GM12878 (cell line): ENCODE measurements at regions not wholly inside any gene's neighbourhood (a gene's known extent, or its start where the extent isn't known, plus 50 kb on each side); places are given as distances from the start of the nearest gene placed in this dataset.
"Not testable (repeated sequence)": the region's sequence is repeated elsewhere in the genome, so short reads cannot be mapped to it uniquely, and the experiment has no call there.

Source experiments
- ATAC-seq: fragments of 200-7000 bp; cut with Tn5 transposase; 3 replicates; pipeline ENCODE4 v1.9.1; 2020; ENCODE audit warnings: mild to moderate bottlenecking, moderate library complexity
- BruUV-seq: library from RNA; stranded (reverse); fragments of 400-500 nt; replicated peaks from 2 replicates; lab custom pipeline; 2021; lab: Mats Ljungman, UMichigan
- CTCF ChIA-PET: fragments of 300-600 bp; sonication (Branson Sonifier 250); formaldehyde crosslinking; extraction: SDS; loops from one replicate; lab custom pipeline; 2021; ENCODE audit warnings: inconsistent platforms; lab: Yijun Ruan, JAX
- POLR2A ChIA-PET: fragments of 350-600 bp; formaldehyde crosslinking; extraction: SDS; loops from one replicate; lab custom pipeline; 2021; ENCODE audit warnings: inconsistent platforms; lab: Charles Lee
- RAD21 ChIA-PET: fragments of 300-600 bp; sonication (Branson Sonifier 250); formaldehyde crosslinking; loops from one replicate; lab custom pipeline; 2023; ENCODE audit warnings: antibody characterized with exemption; ENCODE audit not compliant: unreplicated experiment; lab: Charles Lee
- SMC1A ChIA-PET: fragments of 300-600 bp; sonication (Branson Sonifier 250); formaldehyde crosslinking; loops from one replicate; lab custom pipeline; 2023; ENCODE audit not compliant: unreplicated experiment, uncharacterized antibody; lab: Charles Lee
- DNase-seq: peaks from one replicate; pipeline ENCODE4 v3.0.0-alpha.2; 2011; ENCODE audit warnings: low read depth, low spot score
- FAIRE-seq: peaks from 3 replicates; lab custom pipeline; 2011; peaks lifted over from hg19 to GRCh38; lab: Jason Lieb, UNC
- H2AFZ ChIP-seq: 2 replicates; pipeline ENCODE4 v1.6.0; 2011; ENCODE audit warnings: low read depth, low read length, control low read depth; ENCODE audit not compliant: control insufficient read depth
- H3K27ac ChIP-seq: 2 replicates; pipeline ENCODE4 v1.5.1; 2011; ENCODE audit warnings: control low read depth; ENCODE audit not compliant: control insufficient read depth, insufficient read depth
- H3K27me3 ChIP-seq, 2 experiments: replicated peaks in 1 of 2; 2 replicates each; pipeline versions ENCODE4 v1.6.0 to v1.6.1; 2011; ENCODE audit warnings: low read length in 1 of 2; ENCODE audit not compliant: control insufficient read depth in 2 of 2, insufficient read depth in 2 of 2
- H3K36me3 ChIP-seq, 2 experiments: 2 replicates each; pipeline ENCODE4 v1.5.1; 2011; ENCODE audit warnings: low read length in 1 of 2; ENCODE audit not compliant: control insufficient read depth in 2 of 2, insufficient read depth in 2 of 2
- H3K4me1 ChIP-seq: 2 replicates; pipeline ENCODE4 v1.6.1; 2011; ENCODE audit warnings: mild to moderate bottlenecking, low read length, moderate library complexity, mixed read lengths; ENCODE audit not compliant: control insufficient read depth, insufficient read depth
- H3K4me2 ChIP-seq: 2 replicates; pipeline ENCODE4 v1.6.0; 2011; ENCODE audit warnings: control low read depth; ENCODE audit not compliant: control insufficient read depth, insufficient read depth
- H3K4me3 ChIP-seq: fragments of 200-600 bp; sonication (generic); 2 replicates; pipeline ENCODE4 v1.5.1; 2016
- H3K79me2 ChIP-seq: 2 replicates; pipeline ENCODE4 v1.6.0; 2011; ENCODE audit warnings: low read length; ENCODE audit not compliant: control insufficient read depth, insufficient read depth
- H3K9ac ChIP-seq: 2 replicates; pipeline ENCODE4 v1.8.0; 2011; ENCODE audit warnings: low read length, control low read depth, mixed read lengths; ENCODE audit not compliant: control insufficient read depth, insufficient read depth
- H3K9me3 ChIP-seq: replicated peaks from 3 replicates; pipeline ENCODE4 v1.5.1; 2011; ENCODE audit warnings: mild to moderate bottlenecking, low read length; ENCODE audit not compliant: control insufficient read depth, insufficient read depth
- H4K20me1 ChIP-seq: 2 replicates; pipeline ENCODE4 v1.6.0; 2011; ENCODE audit not compliant: control insufficient read depth, insufficient read depth
- ASH2L ChIP-seq: fragments of 300-600, 200-600 bp; sonication (generic); IDR thresholded peaks from 2 replicates; pipeline ENCODE4 v1.6.1; 2017; ENCODE audit warnings: low read depth, mild to moderate bottlenecking, borderline replicate concordance
- KLF5 ChIP-seq: fragments of 450-650 bp; IDR thresholded peaks from 2 replicates; pipeline ENCODE4 v1.6.1; 2014; ENCODE audit warnings: mild to moderate bottlenecking; ENCODE audit not compliant: partially characterized antibody
- PAX5 ChIP-seq: IDR thresholded peaks from 2 replicates; pipeline ENCODE4 v1.6.1; 2011; ENCODE audit warnings: low read depth, low read length, borderline replicate concordance
- POLR2A ChIP-seq: IDR thresholded peaks from 2 replicates; pipeline ENCODE4 v1.6.1; 2011; ENCODE audit warnings: low read depth, mild to moderate bottlenecking, low read length
- SIN3A ChIP-seq: IDR thresholded peaks from 2 replicates; pipeline ENCODE4 v1.6.1; 2012; ENCODE audit warnings: low read depth, low read length, improper control_type of control experiment
- SREBF1 ChIP-seq: IDR thresholded peaks from 2 replicates; pipeline ENCODE4 v1.6.1; 2012; ENCODE audit warnings: mild to moderate bottlenecking, low read length
- WGBS: methylation state at CpG from one replicate; pipeline ENCODE4 v1.1.6; 2016; ENCODE audit warnings: low lambda C conversion rate; ENCODE audit not compliant: insufficient replicate concordance, insufficient coverage; ENCODE audit errors: missing lambda C conversion rate; 5-methylcytosine and 5-hydroxymethylcytosine counted together
- in situ Hi-C: fragments of 300-500 bp; cut with MboI; formaldehyde crosslinking; loops from 9 replicates; pipeline ENCODE4 v1.14.3; 2018; ENCODE audit warnings: mixed read lengths
- intact Hi-C: fragments of 100-400 bp; cut with micrococcal nuclease; formaldehyde crosslinking; loops from one replicate; pipeline ENCODE4 v1.14.2; 2022; ENCODE audit not compliant: unreplicated experiment
- TF ChIP-seq, protein P1 (sequence below): fragments of 150-350 bp; IDR thresholded peaks from 2 replicates; pipeline ENCODE4 v1.6.1; 2014; ENCODE audit warnings: mild to moderate bottlenecking, low read depth, low read length
- TF ChIP-seq, protein P2 (sequence below): fragments of 450-650 bp; IDR thresholded peaks from 2 replicates; pipeline ENCODE4 v1.6.1; 2017; ENCODE audit warnings: antibody characterized with exemption, mild to moderate bottlenecking, moderate library complexity
- TF ChIP-seq, protein P3 (sequence below): fragments of 450-650 bp; IDR thresholded peaks from 2 replicates; pipeline ENCODE4 v1.6.1; 2017; ENCODE audit warnings: low read depth, mild to moderate bottlenecking, moderate library complexity
- TF ChIP-seq, protein P4 (sequence below): IDR thresholded peaks from 2 replicates; pipeline ENCODE4 v1.6.1; 2012; ENCODE audit warnings: low read depth, low read length, improper control_type of control experiment

DNA sequence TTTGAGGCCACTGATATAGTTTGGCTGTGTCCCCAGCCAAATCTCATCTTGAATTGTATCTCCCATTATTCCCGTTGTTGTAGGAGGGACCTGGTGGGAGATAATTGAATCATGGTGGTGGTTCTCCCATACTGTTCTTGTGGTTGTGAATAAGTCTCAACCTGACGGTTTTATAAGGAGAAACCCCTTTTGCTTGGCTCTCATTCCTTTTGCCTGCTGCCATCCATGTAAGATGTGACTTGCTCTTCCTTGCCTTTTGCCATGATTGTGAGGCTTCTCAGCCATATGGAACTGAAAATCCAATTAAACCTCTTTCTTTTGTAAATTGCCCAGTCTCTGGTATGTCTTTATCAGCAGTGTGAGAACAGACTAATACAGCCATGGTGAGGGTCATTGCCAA lies 431.6 kb upstream of the ID2 start:
- H4K20me1 ChIP-seq, H3K36me3 ChIP-seq, H3K4me2 ChIP-seq, BruUV-seq, H2AFZ ChIP-seq, DNase-seq, ATAC-seq, H3K27me3 ChIP-seq, H3K4me3 ChIP-seq, H3K79me2 ChIP-seq, intact Hi-C loops, H3K27ac ChIP-seq, FAIRE-seq, in situ Hi-C loops, H3K9ac ChIP-seq: not testable (repeated sequence)
- Histone ChIP-seq H3K4me1 (peaks cover 24% of the 10 kb centered on the region), H3K9me3 (peaks cover 34% of the 10 kb centered on the region)
- POLR2A ChIA-PET: interaction anchor here (0.7 to 2.1 kb wide), 3 partner anchors 10 to 16 kb away, joined by 3 to 10 read pairs (median 10); no protein-coding TSS in a partner anchor
- RAD21 ChIA-PET: interaction anchor here (1.7 kb wide), 1 partner anchor 35 kb away, joined by 5 read pairs; no protein-coding TSS in a partner anchor
- CTCF ChIA-PET: interaction anchor here (1.6 kb wide), 1 partner anchor 8 kb away, joined by 6 read pairs; no protein-coding TSS in a partner anchor
- WGBS: 38% methylated on average over 2 of the region's 2 CpGs
- SMC1A ChIA-PET: interaction anchor here (0.8 to 9.0 kb wide), 3 partner anchors 14 to 432 kb away, joined by 3 to 125 read pairs (median 4); no protein-coding TSS in a partner anchor

DNA sequence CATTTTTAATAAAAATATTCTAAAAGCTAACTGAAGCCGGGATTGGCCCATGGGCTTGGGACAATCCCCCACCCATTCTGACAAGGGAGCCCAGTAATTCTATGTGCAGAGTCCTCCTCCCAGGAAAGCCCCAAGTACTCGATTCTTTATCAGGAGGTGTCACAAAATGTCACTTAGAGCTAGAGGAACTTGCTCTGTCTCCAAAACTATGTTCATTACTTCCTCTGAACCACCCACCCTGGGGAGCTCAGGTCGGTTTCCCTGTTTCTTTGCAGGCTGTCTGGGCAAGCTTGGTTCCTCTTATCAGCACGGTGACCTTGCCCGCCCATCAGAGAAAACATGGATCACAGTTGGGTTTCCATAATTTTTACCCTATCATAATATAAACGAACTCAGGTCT lies 430.6 kb upstream of the ID2 start:
- BruUV-seq: no TSS peak
- CTCF ChIA-PET: interaction anchor here (1.6 to 3.3 kb wide), 2 partner anchors 9 to 12 kb away, joined by 6 to 14 read pairs; no protein-coding TSS in a partner anchor
- no peak for TF ChIP-seq PAX5
- TF ChIP-seq ASH2L: no peak
- no peak for TF ChIP-seq KLF5
- no peak for TF ChIP-seq SREBF1
- TF ChIP-seq, protein P1, sequence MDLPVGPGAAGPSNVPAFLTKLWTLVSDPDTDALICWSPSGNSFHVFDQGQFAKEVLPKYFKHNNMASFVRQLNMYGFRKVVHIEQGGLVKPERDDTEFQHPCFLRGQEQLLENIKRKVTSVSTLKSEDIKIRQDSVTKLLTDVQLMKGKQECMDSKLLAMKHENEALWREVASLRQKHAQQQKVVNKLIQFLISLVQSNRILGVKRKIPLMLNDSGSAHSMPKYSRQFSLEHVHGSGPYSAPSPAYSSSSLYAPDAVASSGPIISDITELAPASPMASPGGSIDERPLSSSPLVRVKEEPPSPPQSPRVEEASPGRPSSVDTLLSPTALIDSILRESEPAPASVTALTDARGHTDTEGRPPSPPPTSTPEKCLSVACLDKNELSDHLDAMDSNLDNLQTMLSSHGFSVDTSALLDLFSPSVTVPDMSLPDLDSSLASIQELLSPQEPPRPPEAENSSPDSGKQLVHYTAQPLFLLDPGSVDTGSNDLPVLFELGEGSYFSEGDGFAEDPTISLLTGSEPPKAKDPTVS: no peak
- TF ChIP-seq, protein P2, sequence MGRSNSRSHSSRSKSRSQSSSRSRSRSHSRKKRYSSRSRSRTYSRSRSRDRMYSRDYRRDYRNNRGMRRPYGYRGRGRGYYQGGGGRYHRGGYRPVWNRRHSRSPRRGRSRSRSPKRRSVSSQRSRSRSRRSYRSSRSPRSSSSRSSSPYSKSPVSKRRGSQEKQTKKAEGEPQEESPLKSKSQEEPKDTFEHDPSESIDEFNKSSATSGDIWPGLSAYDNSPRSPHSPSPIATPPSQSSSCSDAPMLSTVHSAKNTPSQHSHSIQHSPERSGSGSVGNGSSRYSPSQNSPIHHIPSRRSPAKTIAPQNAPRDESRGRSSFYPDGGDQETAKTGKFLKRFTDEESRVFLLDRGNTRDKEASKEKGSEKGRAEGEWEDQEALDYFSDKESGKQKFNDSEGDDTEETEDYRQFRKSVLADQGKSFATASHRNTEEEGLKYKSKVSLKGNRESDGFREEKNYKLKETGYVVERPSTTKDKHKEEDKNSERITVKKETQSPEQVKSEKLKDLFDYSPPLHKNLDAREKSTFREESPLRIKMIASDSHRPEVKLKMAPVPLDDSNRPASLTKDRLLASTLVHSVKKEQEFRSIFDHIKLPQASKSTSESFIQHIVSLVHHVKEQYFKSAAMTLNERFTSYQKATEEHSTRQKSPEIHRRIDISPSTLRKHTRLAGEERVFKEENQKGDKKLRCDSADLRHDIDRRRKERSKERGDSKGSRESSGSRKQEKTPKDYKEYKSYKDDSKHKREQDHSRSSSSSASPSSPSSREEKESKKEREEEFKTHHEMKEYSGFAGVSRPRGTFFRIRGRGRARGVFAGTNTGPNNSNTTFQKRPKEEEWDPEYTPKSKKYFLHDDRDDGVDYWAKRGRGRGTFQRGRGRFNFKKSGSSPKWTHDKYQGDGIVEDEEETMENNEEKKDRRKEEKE: no peak
- TF ChIP-seq, protein P3, sequence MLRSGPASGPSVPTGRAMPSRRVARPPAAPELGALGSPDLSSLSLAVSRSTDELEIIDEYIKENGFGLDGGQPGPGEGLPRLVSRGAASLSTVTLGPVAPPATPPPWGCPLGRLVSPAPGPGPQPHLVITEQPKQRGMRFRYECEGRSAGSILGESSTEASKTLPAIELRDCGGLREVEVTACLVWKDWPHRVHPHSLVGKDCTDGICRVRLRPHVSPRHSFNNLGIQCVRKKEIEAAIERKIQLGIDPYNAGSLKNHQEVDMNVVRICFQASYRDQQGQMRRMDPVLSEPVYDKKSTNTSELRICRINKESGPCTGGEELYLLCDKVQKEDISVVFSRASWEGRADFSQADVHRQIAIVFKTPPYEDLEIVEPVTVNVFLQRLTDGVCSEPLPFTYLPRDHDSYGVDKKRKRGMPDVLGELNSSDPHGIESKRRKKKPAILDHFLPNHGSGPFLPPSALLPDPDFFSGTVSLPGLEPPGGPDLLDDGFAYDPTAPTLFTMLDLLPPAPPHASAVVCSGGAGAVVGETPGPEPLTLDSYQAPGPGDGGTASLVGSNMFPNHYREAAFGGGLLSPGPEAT: no peak
- no peak for TF ChIP-seq POLR2A
- no peak for TF ChIP-seq SIN3A
- TF ChIP-seq, protein P4, sequence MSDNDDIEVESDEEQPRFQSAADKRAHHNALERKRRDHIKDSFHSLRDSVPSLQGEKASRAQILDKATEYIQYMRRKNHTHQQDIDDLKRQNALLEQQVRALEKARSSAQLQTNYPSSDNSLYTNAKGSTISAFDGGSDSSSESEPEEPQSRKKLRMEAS: no peak

More for the DNA sequence above, 430.6 kb upstream of the ID2 start:
- Histone ChIP-seq H3K4me2 (no peak overlapping the region), H3K79me2 (no peaks in the 10 kb centered on the region), H2AFZ (no peak overlapping the region), H3K4me3 (no peak overlapping the region), H3K9ac (no peak overlapping the region), H3K27ac (no peak overlapping the region), H3K4me1 (peaks cover 24% of the 10 kb centered on the region), H3K27me3 (no peaks in the 10 kb centered on the region), H4K20me1 (no peaks in the 10 kb centered on the region), H3K36me3 (peaks cover 0 to 2% of the 10 kb centered on the region in 2 experiments; a peak in 2 of 4 replicates), H3K9me3 (peaks cover 24% of the 10 kb centered on the region)
- ATAC-seq (no peak), DNase-seq (no peak), FAIRE-seq (no peak)
- ChIA-PET SMC1A (interaction anchor here (0.7 to 9.0 kb wide), 10 partner anchors 9 to 526 kb away, joined by 3 to 125 read pairs (median 3); no protein-coding TSS in a partner anchor), RAD21 (interaction anchor here (1.0 to 4.0 kb wide), 4 partner anchors 12 to 95 kb away, joined by 3 to 20 read pairs (median 4); no protein-coding TSS in a partner anchor), POLR2A (interaction anchor here (0.7 to 2.0 kb wide), 4 partner anchors 9 to 17 kb away, joined by 3 to 10 read pairs (median 4); no protein-coding TSS in a partner anchor)
- in situ Hi-C loops (no loop called here), intact Hi-C loops (no loop called here)
- 21% methylated on average over 6 of the region's 6 CpGs for WGBS
